GM23338 (cell line): ENCODE measurements at regions not wholly inside any gene's neighbourhood (a gene's known extent, or its start where the extent isn't known, plus 50 kb on each side); places are given as distances from the start of the nearest gene placed in this dataset.

Experiments
- ATAC-seq: fragments of 200-7000 bp; cut with Tn5 transposase; 3 replicates; pipeline ENCODE4 v1.9.1; 2020
- DNase-seq: peaks from one replicate; pipeline ENCODE4 v3.0.0-alpha.2; 2015; ENCODE audit warnings: low spot score
- H2AFZ ChIP-seq: fragments of 200-600 bp; sonication (generic); 2 replicates; pipeline ENCODE4 v1.8.0; 2016; ENCODE audit warnings: antibody characterized with exemption, mild to moderate bottlenecking, moderate library complexity
- H3F3A ChIP-seq: fragments of 200-600 bp; sonication (generic); replicated peaks from 2 replicates; pipeline ENCODE4 v1.8.0; 2017; ENCODE audit warnings: antibody characterized with exemption, mixed run types, low read depth
- H3K27ac ChIP-seq: fragments of 200-600 bp; sonication (generic); 2 replicates; pipeline ENCODE4 v1.6.1; 2016; ENCODE audit warnings: low read depth
- H3K27me3 ChIP-seq: fragments of 200-600 bp; sonication (generic); 2 replicates; pipeline ENCODE4 v1.8.0; 2016; ENCODE audit warnings: mild to moderate bottlenecking, mixed run types, moderate library complexity; ENCODE audit not compliant: insufficient read depth
- H3K36me3 ChIP-seq: fragments of 200-600 bp; sonication (generic); 2 replicates; pipeline ENCODE4 v1.8.0; 2016; ENCODE audit warnings: mild to moderate bottlenecking; ENCODE audit not compliant: insufficient read depth
- H3K4me1 ChIP-seq: fragments of 200-600 bp; sonication (generic); 2 replicates; pipeline ENCODE4 v1.8.0; 2016; ENCODE audit warnings: mild to moderate bottlenecking, moderate library complexity; ENCODE audit not compliant: insufficient read depth
- H3K4me2 ChIP-seq: fragments of 200-600 bp; sonication (generic); 2 replicates; pipeline ENCODE4 v1.7.1; 2017; ENCODE audit warnings: mixed run types
- H3K4me3 ChIP-seq: fragments of 200-600 bp; sonication (generic); 2 replicates; pipeline ENCODE4 v1.6.1; 2016; ENCODE audit warnings: mixed run types
- H3K79me2 ChIP-seq: fragments of 200-600 bp; sonication (generic); replicated peaks from 2 replicates; pipeline ENCODE4 v1.8.0; 2017; ENCODE audit warnings: mild to moderate bottlenecking; ENCODE audit not compliant: insufficient read depth
- H3K9me2 ChIP-seq: fragments of 200-600 bp; sonication (generic); 2 replicates; pipeline ENCODE4 v1.8.0; 2017; ENCODE audit not compliant: insufficient read depth
- H4K20me1 ChIP-seq: fragments of 200-600 bp; sonication (generic); replicated peaks from 2 replicates; pipeline ENCODE4 v1.8.0; 2017; ENCODE audit warnings: mild to moderate bottlenecking; ENCODE audit not compliant: insufficient read depth
- H3K27ac Mint-ChIP-seq: 2 replicates; pipeline ENCODE4 v1.8.0; 2020; ENCODE audit warnings: inconsistent platforms, mild to moderate bottlenecking, moderate library complexity, mixed read lengths
- H3K27me3 Mint-ChIP-seq: 3 replicates; pipeline ENCODE4 v1.8.0; 2022; ENCODE audit warnings: low read depth, mild to moderate bottlenecking, moderate library complexity, mixed read lengths, inconsistent platforms; ENCODE audit not compliant: insufficient read depth, poor library complexity
- H3K36me3 Mint-ChIP-seq: 3 replicates; pipeline ENCODE4 v1.8.0; 2021; ENCODE audit warnings: low read depth, mild to moderate bottlenecking, inconsistent platforms, moderate library complexity, mixed read lengths
- H3K4me1 Mint-ChIP-seq: 3 replicates; pipeline ENCODE4 v1.8.0; 2020; ENCODE audit warnings: mild to moderate bottlenecking, inconsistent platforms, mixed read lengths
- H3K4me3 Mint-ChIP-seq: 3 replicates; pipeline ENCODE4 v1.8.0; 2021; ENCODE audit warnings: moderate library complexity, mild to moderate bottlenecking, inconsistent platforms, mixed read lengths
- H3K9me3 Mint-ChIP-seq: 3 replicates; pipeline ENCODE4 v1.8.0; 2020; ENCODE audit warnings: moderate library complexity, mild to moderate bottlenecking, inconsistent platforms, mixed read lengths
- CTCF ChIP-seq, 2 experiments: fragments of 200-600 bp in 1 of 2; sonication (generic) in 1 of 2; conservative IDR thresholded peaks; 2 replicates each; pipeline versions ENCODE4 v1.5.1 to v1.6.1; 2016 to 2017; ENCODE audit warnings: antibody characterized with exemption in 2 of 2, low read depth in 2 of 2, mild to moderate bottlenecking in 2 of 2, moderate library complexity in 1 of 2
- JUNB ChIP-seq: IDR thresholded peaks from one replicate; pipeline ENCODE4 v1.6.1; 2016; ENCODE audit warnings: antibody characterized with exemption; ENCODE audit not compliant: unreplicated experiment
- STAT1 ChIP-seq: IDR thresholded peaks from one replicate; pipeline ENCODE4 v1.6.1; 2016; ENCODE audit warnings: antibody characterized with exemption; ENCODE audit not compliant: unreplicated experiment
- ZNF114 ChIP-seq: fragments of 250-450 bp; sonication (Bioruptor Pico); IDR thresholded peaks from 2 replicates; pipeline ENCODE4 v1.5.0; 2020; ENCODE audit warnings: mild to moderate bottlenecking, moderate library complexity
- TF ChIP-seq, protein P1 (sequence below): IDR thresholded peaks from one replicate; pipeline ENCODE4 v1.6.1; 2018; ENCODE audit warnings: antibody characterized with exemption; ENCODE audit not compliant: unreplicated experiment
- TF ChIP-seq, protein P2 (sequence below): fragments of 250-450 bp; sonication (Bioruptor Pico); IDR thresholded peaks from 2 replicates; pipeline ENCODE4 v1.5.0; 2020; ENCODE audit warnings: mild to moderate bottlenecking, moderate library complexity

DNA sequence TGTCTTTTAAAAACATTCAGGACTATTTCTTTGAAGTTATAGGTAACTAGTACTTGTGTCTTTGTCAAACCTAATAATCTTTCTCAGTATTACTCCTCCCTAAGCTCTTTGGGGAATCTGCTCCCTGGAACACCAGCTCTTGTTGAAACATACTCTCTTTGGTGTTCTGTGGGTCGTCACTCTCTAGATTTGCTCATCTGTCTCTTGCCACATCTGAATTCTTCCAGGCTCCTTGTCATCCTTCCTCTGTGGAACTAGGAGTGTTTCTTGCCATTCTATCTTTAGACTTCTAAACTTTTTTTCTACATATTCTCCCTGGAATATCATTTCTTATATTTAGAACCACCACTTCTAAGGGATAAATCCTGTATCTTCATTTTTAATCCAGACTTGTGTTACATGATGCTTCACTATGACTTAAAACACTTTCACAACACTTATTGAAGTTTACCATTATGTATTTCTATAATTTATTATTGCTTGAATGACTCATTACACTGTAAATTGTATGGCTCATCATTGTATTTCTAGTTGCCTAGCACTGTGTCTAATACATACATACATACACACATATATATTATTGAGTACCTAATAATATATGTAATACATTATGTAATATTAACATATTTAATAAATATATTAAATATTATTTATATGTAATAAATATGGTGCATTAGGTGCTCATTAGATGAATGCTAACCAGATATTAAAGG lies 186.1 kb downstream of the TMA16 start (continued):
- TF ChIP-seq, protein P1, sequence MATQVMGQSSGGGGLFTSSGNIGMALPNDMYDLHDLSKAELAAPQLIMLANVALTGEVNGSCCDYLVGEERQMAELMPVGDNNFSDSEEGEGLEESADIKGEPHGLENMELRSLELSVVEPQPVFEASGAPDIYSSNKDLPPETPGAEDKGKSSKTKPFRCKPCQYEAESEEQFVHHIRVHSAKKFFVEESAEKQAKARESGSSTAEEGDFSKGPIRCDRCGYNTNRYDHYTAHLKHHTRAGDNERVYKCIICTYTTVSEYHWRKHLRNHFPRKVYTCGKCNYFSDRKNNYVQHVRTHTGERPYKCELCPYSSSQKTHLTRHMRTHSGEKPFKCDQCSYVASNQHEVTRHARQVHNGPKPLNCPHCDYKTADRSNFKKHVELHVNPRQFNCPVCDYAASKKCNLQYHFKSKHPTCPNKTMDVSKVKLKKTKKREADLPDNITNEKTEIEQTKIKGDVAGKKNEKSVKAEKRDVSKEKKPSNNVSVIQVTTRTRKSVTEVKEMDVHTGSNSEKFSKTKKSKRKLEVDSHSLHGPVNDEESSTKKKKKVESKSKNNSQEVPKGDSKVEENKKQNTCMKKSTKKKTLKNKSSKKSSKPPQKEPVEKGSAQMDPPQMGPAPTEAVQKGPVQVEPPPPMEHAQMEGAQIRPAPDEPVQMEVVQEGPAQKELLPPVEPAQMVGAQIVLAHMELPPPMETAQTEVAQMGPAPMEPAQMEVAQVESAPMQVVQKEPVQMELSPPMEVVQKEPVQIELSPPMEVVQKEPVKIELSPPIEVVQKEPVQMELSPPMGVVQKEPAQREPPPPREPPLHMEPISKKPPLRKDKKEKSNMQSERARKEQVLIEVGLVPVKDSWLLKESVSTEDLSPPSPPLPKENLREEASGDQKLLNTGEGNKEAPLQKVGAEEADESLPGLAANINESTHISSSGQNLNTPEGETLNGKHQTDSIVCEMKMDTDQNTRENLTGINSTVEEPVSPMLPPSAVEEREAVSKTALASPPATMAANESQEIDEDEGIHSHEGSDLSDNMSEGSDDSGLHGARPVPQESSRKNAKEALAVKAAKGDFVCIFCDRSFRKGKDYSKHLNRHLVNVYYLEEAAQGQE, result no peak
- no peak for TF ChIP-seq JUNB

GRCh38 chr4:163681208-163681821 lies 186.8 kb downstream of the TMA16 start:
- Mint-ChIP-seq H3K4me3 (no peak overlapping the region), H3K27me3 (no peaks in the 10 kb centered on the region), H3K4me1 (no peaks in the 10 kb centered on the region), H3K27ac (no peak overlapping the region), H3K9me3 (peaks cover 8% of the 10 kb centered on the region; the same call in 2 of the 3 replicates), H3K36me3 (no peaks in the 10 kb centered on the region)
- Histone ChIP-seq H3K4me1 (no peaks in the 10 kb centered on the region), H4K20me1 (no peaks in the 10 kb centered on the region), H3K27ac (no peak overlapping the region), H3K79me2 (no peaks in the 10 kb centered on the region), H2AFZ (no peak overlapping the region), H3K4me2 (no peak overlapping the region), H3K9me2 (no peaks in the 10 kb centered on the region), H3K27me3 (no peaks in the 10 kb centered on the region), H3K36me3 (no peaks in the 10 kb centered on the region), H3F3A (no peaks in the 10 kb centered on the region), H3K4me3 (no peak overlapping the region)
- peak; percentile 87 for DNase-seq
- peak; percentile 77 for ATAC-seq
- TF ChIP-seq ZNF114 (CRISPR knock-in tag) (no peak), CTCF (conservative IDR thresholded peaks at IDR 0.05; ENCODE audit: low read depth in 2 of 2) (peak; percentile 83 to 89), STAT1 (no peak)
- TF ChIP-seq, protein P2, sequence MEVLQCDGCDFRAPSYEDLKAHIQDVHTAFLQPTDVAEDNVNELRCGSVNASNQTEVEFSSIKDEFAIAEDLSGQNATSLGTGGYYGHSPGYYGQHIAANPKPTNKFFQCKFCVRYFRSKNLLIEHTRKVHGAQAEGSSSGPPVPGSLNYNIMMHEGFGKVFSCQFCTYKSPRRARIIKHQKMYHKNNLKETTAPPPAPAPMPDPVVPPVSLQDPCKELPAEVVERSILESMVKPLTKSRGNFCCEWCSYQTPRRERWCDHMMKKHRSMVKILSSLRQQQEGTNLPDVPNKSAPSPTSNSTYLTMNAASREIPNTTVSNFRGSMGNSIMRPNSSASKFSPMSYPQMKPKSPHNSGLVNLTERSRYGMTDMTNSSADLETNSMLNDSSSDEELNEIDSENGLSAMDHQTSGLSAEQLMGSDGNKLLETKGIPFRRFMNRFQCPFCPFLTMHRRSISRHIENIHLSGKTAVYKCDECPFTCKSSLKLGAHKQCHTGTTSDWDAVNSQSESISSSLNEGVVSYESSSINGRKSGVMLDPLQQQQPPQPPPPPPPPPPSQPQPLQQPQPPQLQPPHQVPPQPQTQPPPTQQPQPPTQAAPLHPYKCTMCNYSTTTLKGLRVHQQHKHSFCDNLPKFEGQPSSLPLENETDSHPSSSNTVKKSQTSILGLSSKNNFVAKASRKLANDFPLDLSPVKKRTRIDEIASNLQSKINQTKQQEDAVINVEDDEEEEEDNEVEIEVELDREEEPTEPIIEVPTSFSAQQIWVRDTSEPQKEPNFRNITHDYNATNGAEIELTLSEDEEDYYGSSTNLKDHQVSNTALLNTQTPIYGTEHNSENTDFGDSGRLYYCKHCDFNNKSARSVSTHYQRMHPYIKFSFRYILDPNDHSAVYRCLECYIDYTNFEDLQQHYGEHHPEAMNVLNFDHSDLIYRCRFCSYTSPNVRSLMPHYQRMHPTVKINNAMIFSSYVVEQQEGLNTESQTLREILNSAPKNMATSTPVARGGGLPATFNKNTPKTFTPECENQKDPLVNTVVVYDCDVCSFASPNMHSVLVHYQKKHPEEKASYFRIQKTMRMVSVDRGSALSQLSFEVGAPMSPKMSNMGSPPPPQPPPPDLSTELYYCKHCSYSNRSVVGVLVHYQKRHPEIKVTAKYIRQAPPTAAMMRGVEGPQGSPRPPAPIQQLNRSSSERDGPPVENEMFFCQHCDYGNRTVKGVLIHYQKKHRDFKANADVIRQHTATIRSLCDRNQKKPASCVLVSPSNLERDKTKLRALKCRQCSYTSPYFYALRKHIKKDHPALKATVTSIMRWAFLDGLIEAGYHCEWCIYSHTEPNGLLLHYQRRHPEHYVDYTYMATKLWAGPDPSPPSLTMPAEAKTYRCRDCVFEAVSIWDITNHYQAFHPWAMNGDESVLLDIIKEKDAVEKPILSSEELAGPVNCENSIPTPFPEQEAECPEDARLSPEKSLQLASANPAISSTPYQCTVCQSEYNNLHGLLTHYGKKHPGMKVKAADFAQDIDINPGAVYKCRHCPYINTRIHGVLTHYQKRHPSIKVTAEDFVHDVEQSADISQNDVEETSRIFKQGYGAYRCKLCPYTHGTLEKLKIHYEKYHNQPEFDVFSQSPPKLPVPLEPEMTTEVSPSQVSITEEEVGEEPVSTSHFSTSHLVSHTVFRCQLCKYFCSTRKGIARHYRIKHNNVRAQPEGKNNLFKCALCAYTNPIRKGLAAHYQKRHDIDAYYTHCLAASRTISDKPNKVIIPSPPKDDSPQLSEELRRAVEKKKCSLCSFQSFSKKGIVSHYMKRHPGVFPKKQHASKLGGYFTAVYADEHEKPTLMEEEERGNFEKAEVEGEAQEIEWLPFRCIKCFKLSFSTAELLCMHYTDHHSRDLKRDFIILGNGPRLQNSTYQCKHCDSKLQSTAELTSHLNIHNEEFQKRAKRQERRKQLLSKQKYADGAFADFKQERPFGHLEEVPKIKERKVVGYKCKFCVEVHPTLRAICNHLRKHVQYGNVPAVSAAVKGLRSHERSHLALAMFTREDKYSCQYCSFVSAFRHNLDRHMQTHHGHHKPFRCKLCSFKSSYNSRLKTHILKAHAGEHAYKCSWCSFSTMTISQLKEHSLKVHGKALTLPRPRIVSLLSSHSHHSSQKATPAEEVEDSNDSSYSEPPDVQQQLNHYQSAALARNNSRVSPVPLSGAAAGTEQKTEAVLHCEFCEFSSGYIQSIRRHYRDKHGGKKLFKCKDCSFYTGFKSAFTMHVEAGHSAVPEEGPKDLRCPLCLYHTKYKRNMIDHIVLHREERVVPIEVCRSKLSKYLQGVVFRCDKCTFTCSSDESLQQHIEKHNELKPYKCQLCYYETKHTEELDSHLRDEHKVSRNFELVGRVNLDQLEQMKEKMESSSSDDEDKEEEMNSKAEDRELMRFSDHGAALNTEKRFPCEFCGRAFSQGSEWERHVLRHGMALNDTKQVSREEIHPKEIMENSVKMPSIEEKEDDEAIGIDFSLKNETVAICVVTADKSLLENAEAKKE, result no peak
- TF ChIP-seq, protein P1, result no peak
